B cell (primary cell): ENCODE measurements at regions not wholly inside any gene's neighbourhood (a gene's known extent, or its start where the extent isn't known, plus 50 kb on each side); places are given as distances from the start of the nearest gene placed in this dataset.
"Not testable (repeated sequence)": the region's sequence is repeated elsewhere in the genome, so short reads cannot be mapped to it uniquely, and the experiment has no call there.

ENCODE experiments used
- ATAC-seq: fragments of 200-7000 bp; cut with Tn5 transposase; one replicate; pipeline ENCODE4 v1.10.0; 2021; ENCODE audit warnings: low read depth, mild to moderate bottlenecking, moderate number of reproducible peaks, moderate library complexity
- CTCF ChIA-PET: fragments of 350-600 bp; sonication (Branson Sonifier 250); formaldehyde crosslinking; loops from one replicate; lab custom pipeline; 2021; ENCODE audit warnings: antibody characterized with exemption, inconsistent platforms; lab: Charles Lee
- POLR2A ChIA-PET: fragments of 350-600 bp; sonication (Branson Sonifier 250); formaldehyde crosslinking; loops from one replicate; lab custom pipeline; 2021; ENCODE audit warnings: antibody characterized with exemption; lab: Charles Lee
- DNase-seq: peaks from one replicate; pipeline ENCODE4 v3.0.0; 2013
- H2AFZ ChIP-seq: 2 replicates; pipeline ENCODE4 v1.6.1; 2012; ENCODE audit warnings: mild to moderate bottlenecking, low read depth, low read length; ENCODE audit not compliant: insufficient read depth, poor library complexity, severe bottlenecking
- H3K27ac ChIP-seq, 2 donors: 1 replicate in 1 of 2; 2 replicates in 1 of 2; pipeline ENCODE4 v1.5.1; 2012 to 2013; ENCODE audit warnings: low read length in 2 of 2, mild to moderate bottlenecking in 2 of 2, moderate library complexity in 1 of 2
- H3K27me3 ChIP-seq, 4 experiments: fragments of 200-600 bp in 1 of 4; sonication (generic) in 1 of 4; replicated peaks in 1 of 4; 1 replicate in 2 of 4; 2 replicates in 2 of 4; pipeline versions ENCODE4 v1.6.1 to v1.7.0; 2013 to 2016; ENCODE audit warnings: low read length in 3 of 4, mild to moderate bottlenecking in 2 of 4, mixed read lengths in 1 of 4, moderate library complexity in 1 of 4; ENCODE audit not compliant: insufficient read depth in 4 of 4, control insufficient read depth in 3 of 4; ENCODE audit errors: control extremely low read depth in 1 of 4
- H3K36me3 ChIP-seq, 2 experiments: replicated peaks in 1 of 2; 1 replicate in 1 of 2; 2 replicates in 1 of 2; pipeline versions ENCODE4 v1.6.1 to v1.7.1; 2013; ENCODE audit warnings: low read length in 1 of 2; ENCODE audit not compliant: insufficient read depth in 2 of 2, control insufficient read depth in 1 of 2; ENCODE audit errors: control extremely low read depth in 1 of 2, extremely low read depth in 1 of 2
- H3K4me1 ChIP-seq, 2 donors: fragments of 200-600 bp in 1 of 2; sonication (generic) in 1 of 2; 1 replicate in 1 of 2; 2 replicates in 1 of 2; pipeline versions ENCODE4 v1.5.1 to v1.6.1; 2013 to 2017; ENCODE audit warnings: low read length in 2 of 2; ENCODE audit not compliant: control insufficient read depth in 2 of 2, insufficient read depth in 2 of 2
- H3K4me2 ChIP-seq: replicated peaks from 2 replicates; pipeline ENCODE3; 2012; ENCODE audit warnings: mild to moderate bottlenecking, low read depth, low read length; ENCODE audit not compliant: poor library complexity, severe bottlenecking
- H3K4me3 ChIP-seq, 5 experiments: fragments of 200-600 bp in 1 of 5; sonication (generic) in 1 of 5; 1 replicate in 3 of 5; 2 replicates in 2 of 5; pipeline versions ENCODE4 v1.5.1 to v1.7.0; 2011 to 2016; ENCODE audit warnings: low read length in 4 of 5, mild to moderate bottlenecking in 4 of 5, low read depth in 2 of 5, control low read depth in 1 of 5, moderate library complexity in 1 of 5; ENCODE audit not compliant: insufficient read depth in 1 of 5; ENCODE audit errors: control extremely low read depth in 1 of 5, extremely low read depth in 1 of 5
- H3K79me2 ChIP-seq: fragments of 200-600 bp; sonication (generic); one replicate; pipeline ENCODE4 v1.6.0; 2016; ENCODE audit warnings: low read length; ENCODE audit not compliant: control insufficient read depth, insufficient read depth
- H3K9ac ChIP-seq: fragments of 200-600 bp; sonication (generic); 2 replicates; pipeline ENCODE4 v1.6.1; 2017; ENCODE audit warnings: mild to moderate bottlenecking, low read length, moderate library complexity
- H3K9me3 ChIP-seq, 3 donors: one replicate each; pipeline versions ENCODE4 v1.6.1 to v1.7.1; 2013; ENCODE audit warnings: low read length in 2 of 3; ENCODE audit not compliant: control insufficient read depth in 2 of 3, insufficient read depth in 1 of 3; ENCODE audit errors: control extremely low read depth in 1 of 3
- H4K20me1 ChIP-seq: 2 replicates; pipeline ENCODE4 v1.6.0; 2012; ENCODE audit warnings: mild to moderate bottlenecking, low read length; ENCODE audit not compliant: insufficient read depth, control insufficient read depth, poor library complexity, severe bottlenecking
- H3K27ac Mint-ChIP-seq: one replicate; pipeline ENCODE4 v1.8.0; 2021; ENCODE audit warnings: mixed read lengths
- H3K27me3 Mint-ChIP-seq: one replicate; pipeline ENCODE4 v1.8.0; 2021; ENCODE audit warnings: mixed read lengths
- H3K4me1 Mint-ChIP-seq: one replicate; pipeline ENCODE4 v1.8.0; 2021; ENCODE audit warnings: mixed read lengths
- H3K4me3 Mint-ChIP-seq: one replicate; pipeline ENCODE4 v1.8.0; 2021; ENCODE audit warnings: mixed read lengths
- H3K9me3 Mint-ChIP-seq: one replicate; pipeline ENCODE4 v1.8.0; 2022; ENCODE audit warnings: mixed read lengths; ENCODE audit not compliant: insufficient read depth
- WGBS: methylation state at CpG from one replicate; pipeline ENCODE4 v1.1.5; 2013; ENCODE audit warnings: missing lambda C conversion rate; ENCODE audit not compliant: insufficient coverage; 5-methylcytosine and 5-hydroxymethylcytosine counted together
- intact Hi-C: fragments of 100-400 bp; cut with micrococcal nuclease; formaldehyde crosslinking; loops from one replicate; pipeline ENCODE4 v1.10.0; 2022

DNA sequence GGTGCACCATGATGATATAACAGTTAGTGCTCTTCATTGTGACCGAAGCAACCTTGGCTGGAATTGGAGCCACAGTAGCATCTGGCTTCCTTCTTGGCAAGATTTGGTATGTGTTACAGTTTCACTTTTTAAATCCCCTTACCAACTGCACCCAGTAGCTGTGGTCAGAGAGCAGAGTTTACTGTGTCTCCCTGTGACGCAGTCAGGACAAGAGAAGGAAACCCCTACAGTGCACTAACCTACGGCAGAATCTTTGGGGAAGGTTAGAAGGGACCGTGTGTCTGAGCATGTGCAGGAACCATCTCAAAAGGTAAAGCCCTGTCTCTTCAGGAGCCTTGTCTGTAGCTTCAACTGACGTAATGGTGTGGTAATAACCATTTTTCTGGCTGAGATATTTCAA, 134.0 kb downstream of the FAM72B start:
- intact Hi-C loops, DNase-seq: not testable (repeated sequence)

DNA sequence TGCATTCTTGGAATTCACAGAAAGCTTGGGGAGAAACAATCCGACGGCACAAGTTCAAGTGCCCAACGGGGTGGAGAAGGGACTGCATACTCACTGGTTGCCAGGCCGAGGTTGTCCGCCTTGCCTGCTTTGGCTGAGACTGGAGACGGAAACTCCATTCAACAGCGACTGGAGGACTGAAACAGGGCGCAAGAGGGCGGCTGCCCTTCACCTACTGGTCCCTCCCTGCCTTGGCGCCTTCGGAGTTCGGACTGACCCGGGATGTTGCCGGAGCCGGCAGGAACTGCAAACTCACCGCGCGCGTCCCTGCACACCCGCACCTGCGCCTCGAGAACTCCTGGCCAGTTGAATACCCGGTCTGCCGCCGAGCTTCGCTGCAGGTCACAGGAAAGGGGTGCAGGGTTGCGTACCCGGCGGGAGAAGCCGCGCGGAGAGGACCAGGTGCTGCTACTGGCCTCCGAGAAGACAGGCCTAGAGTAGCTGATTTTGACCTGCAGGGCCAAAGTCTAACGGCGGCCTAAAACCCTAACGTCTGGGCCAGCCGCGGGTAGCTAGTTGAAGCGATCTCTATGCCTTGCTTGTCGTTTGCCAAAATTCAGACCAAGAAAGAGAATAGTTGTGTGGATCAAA, 132.9 kb downstream of the FAM72B start:
- H3K9me3 Mint-ChIP-seq, H3K4me2 ChIP-seq, H3K4me1 Mint-ChIP-seq, H3K79me2 ChIP-seq, POLR2A ChIA-PET, H3K4me3 ChIP-seq, H3K9me3 ChIP-seq, CTCF ChIA-PET, H3K36me3 ChIP-seq, H4K20me1 ChIP-seq, intact Hi-C loops, H3K27me3 ChIP-seq, H3K27ac Mint-ChIP-seq, H3K27ac ChIP-seq, DNase-seq, H3K4me1 ChIP-seq, H2AFZ ChIP-seq, H3K9ac ChIP-seq, ATAC-seq: not testable (repeated sequence)
- no CpG with 5 or more reads among the region's 40 CpGs for WGBS
- Mint-ChIP-seq H3K27me3 (peaks cover 19% of the 10 kb centered on the region), H3K4me3 (peak overlapping the region; percentile 26)

More for the DNA sequence above, 134.0 kb downstream of the FAM72B start:
- H3K9ac ChIP-seq, H3K79me2 ChIP-seq, H3K4me3 ChIP-seq, H3K36me3 ChIP-seq, H3K4me2 ChIP-seq, H3K27ac ChIP-seq, H3K9me3 Mint-ChIP-seq, CTCF ChIA-PET, POLR2A ChIA-PET, H3K27me3 ChIP-seq, H3K9me3 ChIP-seq, H4K20me1 ChIP-seq, H2AFZ ChIP-seq, H3K4me1 ChIP-seq, ATAC-seq, H3K27ac Mint-ChIP-seq, H3K4me3 Mint-ChIP-seq, H3K4me1 Mint-ChIP-seq: not testable (repeated sequence)
- peaks cover 16% of the 10 kb centered on the region for H3K27me3 Mint-ChIP-seq
- WGBS = 65% methylated on average over 3 of the region's 5 CpGs

DNA sequence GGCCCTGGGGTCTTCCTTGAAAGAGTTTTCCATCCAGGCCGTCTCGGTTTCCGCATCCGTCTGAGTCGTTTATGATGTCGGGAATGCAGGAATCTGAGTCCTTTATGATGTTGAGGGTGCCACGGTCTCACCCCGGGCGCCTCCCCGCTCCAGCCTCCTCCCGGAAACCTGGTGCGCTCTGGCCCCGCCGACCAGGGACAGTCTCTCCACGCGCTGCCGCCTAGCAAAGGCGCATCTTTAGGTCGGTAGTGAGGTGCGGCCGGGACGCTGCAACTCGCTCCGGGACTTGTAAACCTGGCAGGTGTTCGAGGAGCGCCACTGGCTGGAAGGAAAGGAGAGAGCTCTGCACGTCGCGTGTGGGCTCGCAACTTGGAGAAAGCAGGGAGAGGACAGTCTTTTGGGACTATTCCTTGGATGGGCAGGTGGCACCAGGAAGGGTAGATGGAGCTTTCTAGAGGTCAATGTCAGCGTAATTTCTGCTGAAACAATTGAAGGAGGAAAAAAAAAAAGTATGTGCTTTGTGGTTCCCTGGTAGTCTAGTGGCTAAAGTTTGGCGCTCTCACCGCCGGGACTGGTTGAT, 132.0 kb downstream of the FAM72B start:
- H2AFZ ChIP-seq, H3K4me1 Mint-ChIP-seq, H3K9ac ChIP-seq, CTCF ChIA-PET, H3K27me3 ChIP-seq, DNase-seq, H3K4me2 ChIP-seq, POLR2A ChIA-PET, H3K36me3 ChIP-seq, H3K4me3 ChIP-seq, H4K20me1 ChIP-seq, H3K27ac ChIP-seq, H3K4me1 ChIP-seq, ATAC-seq, H3K9me3 Mint-ChIP-seq, H3K4me3 Mint-ChIP-seq, H3K27ac Mint-ChIP-seq, H3K79me2 ChIP-seq, intact Hi-C loops, H3K9me3 ChIP-seq: not testable (repeated sequence)
- 14% methylated on average over 10 of the region's 34 CpGs for WGBS
- peaks cover 19% of the 10 kb centered on the region for H3K27me3 Mint-ChIP-seq

DNA sequence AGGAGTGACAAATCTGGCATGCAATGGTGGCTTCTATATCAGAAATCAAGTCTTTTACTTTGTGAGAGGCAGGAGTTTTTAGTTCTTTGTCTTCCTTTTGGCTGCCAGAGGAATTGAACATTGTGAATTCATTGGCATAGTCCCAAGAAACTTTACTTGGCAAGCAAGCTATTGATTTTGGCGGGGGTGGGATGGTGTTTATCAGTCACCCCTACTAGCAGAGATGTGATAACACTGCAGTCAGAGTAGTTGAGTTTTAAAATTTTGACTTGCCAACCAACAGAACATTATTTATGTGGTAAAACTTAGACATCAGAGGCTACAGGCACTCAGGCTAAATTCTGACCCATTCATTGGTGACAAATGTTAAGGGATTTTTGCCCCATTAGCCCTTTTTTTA, 129.2 kb downstream of the FAM72B start:
- POLR2A ChIA-PET, CTCF ChIA-PET: not testable (repeated sequence)

More for the DNA sequence above, 129.2 kb downstream of the FAM72B start:
- H3K4me1 Mint-ChIP-seq, H2AFZ ChIP-seq, DNase-seq, H3K4me3 Mint-ChIP-seq, H3K27ac ChIP-seq, H3K4me2 ChIP-seq, H3K4me1 ChIP-seq, H3K36me3 ChIP-seq, H3K27me3 ChIP-seq, H3K27ac Mint-ChIP-seq, ATAC-seq, H3K9ac ChIP-seq, H3K4me3 ChIP-seq, H3K79me2 ChIP-seq, H3K9me3 ChIP-seq, H4K20me1 ChIP-seq, intact Hi-C loops, H3K9me3 Mint-ChIP-seq: not testable (repeated sequence)
- H3K27me3 Mint-ChIP-seq = peaks cover 19% of the 10 kb centered on the region
- WGBS = no CpG with 5 or more reads among the region's 1 CpG
